Endothelial cell of umbilical vein (primary cell): ENCODE measurements at regions not wholly inside any gene's neighbourhood (a gene's known extent, or its start where the extent isn't known, plus 50 kb on each side); places are given as distances from the start of the nearest gene placed in this dataset.

Experiments used
- BruUV-seq: library from RNA; stranded (reverse); fragments of 400-500 nt; replicated peaks from 2 replicates; lab custom pipeline; 2021; lab: Mats Ljungman, UMichigan
- CTCF ChIA-PET: fragments of 300-600, 350-600 bp; sonication (Branson Sonifier 250); formaldehyde crosslinking; loops from one replicate; lab custom pipeline; 2021; ENCODE audit warnings: antibody characterized with exemption, inconsistent platforms; lab: Charles Lee
- POLR2A ChIA-PET: fragments of 300-600, 350-600 bp; sonication (Branson Sonifier 250); formaldehyde crosslinking; loops from one replicate; lab custom pipeline; 2021; ENCODE audit warnings: antibody characterized with exemption, inconsistent platforms; lab: Charles Lee
- DNase-seq: peaks from one replicate; pipeline ENCODE4 v3.0.0-alpha.2; 2011; ENCODE audit warnings: low read depth, low spot score
- FAIRE-seq: peaks from 2 replicates; lab custom pipeline; 2011; peaks lifted over from hg19 to GRCh38; lab: Jason Lieb, UNC
- H2AFZ ChIP-seq: 2 replicates; pipeline ENCODE4 v1.6.0; 2012; ENCODE audit warnings: low read depth, low read length, control low read depth, inconsistent platforms
- H3K27ac ChIP-seq: 2 replicates; pipeline ENCODE4 v1.5.1; 2011; ENCODE audit warnings: low read depth, mild to moderate bottlenecking, control low read depth, low read length, moderate library complexity; ENCODE audit not compliant: insufficient read depth
- H3K27me3 ChIP-seq, 2 experiments: 2 replicates each; pipeline versions ENCODE4 v1.6.0 to v1.6.1; 2011; ENCODE audit warnings: low read length in 2 of 2, mixed read lengths in 1 of 2; ENCODE audit not compliant: control insufficient read depth in 2 of 2, insufficient read depth in 2 of 2
- H3K36me3 ChIP-seq, 2 experiments: 2 replicates in 1 of 2; 3 replicates in 1 of 2; pipeline ENCODE4 v1.5.1; 2011; ENCODE audit warnings: low read length in 2 of 2, mild to moderate bottlenecking in 1 of 2, moderate library complexity in 1 of 2; ENCODE audit not compliant: control insufficient read depth in 2 of 2, insufficient read depth in 2 of 2; ENCODE audit errors: extremely low read depth in 1 of 2
- H3K4me1 ChIP-seq: 3 replicates; pipeline ENCODE4 v1.5.1; 2011; ENCODE audit warnings: mild to moderate bottlenecking, low read length; ENCODE audit not compliant: control insufficient read depth, insufficient read depth; ENCODE audit errors: extremely low read depth
- H3K4me2 ChIP-seq: 2 replicates; pipeline ENCODE4 v1.6.1; 2011; ENCODE audit warnings: low read length, control low read depth, mixed read lengths; ENCODE audit not compliant: insufficient read depth
- H3K4me3 ChIP-seq, 3 experiments: fragments of 200-600 bp in 1 of 3; sonication (generic), shearing (Covaris generic) in 1 of 3; replicated peaks in 1 of 3; 2 replicates each; pipeline ENCODE4 v1.5.1; 2011 to 2016; ENCODE audit warnings: control low read depth in 3 of 3, low read length in 3 of 3, mild to moderate bottlenecking in 2 of 3, inconsistent platforms in 1 of 3, low read depth in 1 of 3, moderate library complexity in 1 of 3; ENCODE audit not compliant: insufficient read depth in 1 of 3
- H3K79me2 ChIP-seq: 2 replicates; pipeline ENCODE4 v1.6.0; 2012; ENCODE audit warnings: low read length, inconsistent platforms; ENCODE audit not compliant: control insufficient read depth, insufficient read depth
- H3K9ac ChIP-seq: replicated peaks from 2 replicates; pipeline ENCODE3; 2011; ENCODE audit warnings: low read length, control low read depth; ENCODE audit not compliant: insufficient read depth; ENCODE audit errors: extremely low read depth
- H3K9me1 ChIP-seq: replicated peaks from 3 replicates; pipeline ENCODE4 v1.6.0; 2011; ENCODE audit warnings: mild to moderate bottlenecking, low read length; ENCODE audit not compliant: control insufficient read depth, insufficient read depth; ENCODE audit errors: extremely low read depth
- H3K9me3 ChIP-seq: replicated peaks from 2 replicates; pipeline ENCODE4 v1.5.1; 2012; ENCODE audit warnings: low read length, inconsistent platforms; ENCODE audit not compliant: control insufficient read depth, insufficient read depth
- H4K20me1 ChIP-seq: replicated peaks from 2 replicates; pipeline ENCODE3; 2011; ENCODE audit warnings: mild to moderate bottlenecking, low read length; ENCODE audit not compliant: control insufficient read depth, insufficient read depth; ENCODE audit errors: extremely low read depth
- CTCF ChIP-seq, 2 donors: IDR thresholded peaks; 1 replicate in 1 of 2; 2 replicates in 1 of 2; pipeline ENCODE4 v1.5.1; 2011; ENCODE audit warnings: low read length in 2 of 2, mild to moderate bottlenecking in 2 of 2, moderate library complexity in 2 of 2, control low read depth in 1 of 2, inconsistent platforms in 1 of 2, low read depth in 1 of 2; ENCODE audit not compliant: insufficient read depth in 1 of 2; ENCODE audit errors: extremely low read depth in 1 of 2
- EZH2 ChIP-seq: IDR thresholded peaks from 2 replicates; pipeline ENCODE4 v1.6.1; 2012; ENCODE audit warnings: borderline replicate concordance, low read depth, mild to moderate bottlenecking, moderate library complexity, low read length, inconsistent platforms; ENCODE audit not compliant: severe bottlenecking
- FOS ChIP-seq: IDR thresholded peaks from 2 replicates; pipeline ENCODE4 v1.6.1; 2011; ENCODE audit warnings: mild to moderate bottlenecking, low read length, moderate library complexity, borderline replicate concordance; ENCODE audit not compliant: insufficient read depth
- GATA2 ChIP-seq: IDR thresholded peaks from 2 replicates; pipeline ENCODE4 v1.7.0; 2011; ENCODE audit warnings: low read depth, mild to moderate bottlenecking, moderate library complexity, mixed read lengths, low read length; ENCODE audit not compliant: insufficient read length, insufficient read depth
- JUN ChIP-seq: IDR thresholded peaks from 2 replicates; pipeline ENCODE4 v1.6.1; 2011; ENCODE audit warnings: borderline replicate concordance, low read depth; ENCODE audit not compliant: insufficient read length, insufficient read depth
- MAX ChIP-seq: IDR thresholded peaks from 2 replicates; pipeline ENCODE4 v1.6.1; 2011; ENCODE audit not compliant: insufficient read depth, insufficient read length
- MYC ChIP-seq: IDR thresholded peaks from one replicate; pipeline ENCODE4 v1.6.1; 2011; ENCODE audit warnings: mild to moderate bottlenecking, low read depth, low read length
- POLR2A ChIP-seq: IDR thresholded peaks from 2 replicates; pipeline ENCODE4 v1.6.1; 2012; ENCODE audit warnings: low read depth, mild to moderate bottlenecking, control low read depth, low read length
- POLR2AphosphoS5 ChIP-seq: IDR thresholded peaks from 2 replicates; pipeline ENCODE4 v1.6.1; 2012; ENCODE audit warnings: low read depth, mild to moderate bottlenecking, control low read depth, low read length, moderate library complexity; ENCODE audit not compliant: insufficient read depth
- dilution Hi-C: fragments of 300-500 bp; cut with MboI; formaldehyde crosslinking; loops from one replicate; pipeline ENCODE4 v1.15.0; 2019; ENCODE audit warnings: low sequenced_read_pairs; ENCODE audit not compliant: extremely low pct_ligation_motif_present
- intact Hi-C: fragments of 100-400 bp; cut with micrococcal nuclease; formaldehyde crosslinking; loops from one replicate; pipeline ENCODE4 v1.10.0; 2022

GRCh38 chrX:31006027-31006426 lies 65.8 kb downstream of the FTHL17 start:
- ChIA-PET CTCF (no interaction called here), POLR2A (no interaction called here)
- Histone ChIP-seq H3K36me3 (no peaks in the 10 kb centered on the region), H3K27me3 (no peaks in the 10 kb centered on the region), H3K9ac (no peak overlapping the region), H3K27ac (no peak overlapping the region), H3K9me3 (no peaks in the 10 kb centered on the region), H3K4me2 (no peak overlapping the region), H3K79me2 (no peaks in the 10 kb centered on the region), H3K4me1 (no peaks in the 10 kb centered on the region), H3K9me1 (no peaks in the 10 kb centered on the region), H2AFZ (no peak overlapping the region), H3K4me3 (no peak overlapping the region), H4K20me1 (no peaks in the 10 kb centered on the region)
- intact Hi-C loops (no loop called here), dilution Hi-C loops (no loop called here)
- FAIRE-seq (no peak), DNase-seq (no peak)
- TF ChIP-seq FOS = no peak
- no peak for TF ChIP-seq POLR2A
- no peak for TF ChIP-seq MYC
- TF ChIP-seq MAX = no peak
- TF ChIP-seq CTCF (IDR thresholded peaks at IDR 0.05; ENCODE audit: extremely low read depth in 1 of 2, insufficient read depth in 1 of 2, low read depth in 1 of 2, low read length in 2 of 2) = no peak
- TF ChIP-seq GATA2 = no peak
- TF ChIP-seq JUN = no peak
- BruUV-seq = no TSS peak

GRCh38 chrX:30997411-30997810 lies 74.4 kb downstream of the FTHL17 start:
- TF ChIP-seq POLR2AphosphoS5 (no peak), CTCF (IDR thresholded peaks at IDR 0.05; ENCODE audit: extremely low read depth in 1 of 2, insufficient read depth in 1 of 2, low read depth in 1 of 2, low read length in 2 of 2) (no peak), FOS (no peak), JUN (no peak), GATA2 (no peak), MAX (no peak), EZH2 (no peak), MYC (no peak), POLR2A (no peak)
- dilution Hi-C loops = no loop called here
- H3K27ac ChIP-seq = no peak overlapping the region
- H3K79me2 ChIP-seq = no peaks in the 10 kb centered on the region
- no TSS peak for BruUV-seq
- no peaks in the 10 kb centered on the region for H3K4me1 ChIP-seq
- no peaks in the 10 kb centered on the region for H4K20me1 ChIP-seq
- no peak overlapping the region for H3K4me3 ChIP-seq
- no peak overlapping the region for H3K4me2 ChIP-seq
- intact Hi-C loops = no loop called here
- ChIA-PET CTCF (interaction anchor here (1.7 kb wide), 1 partner anchor 19 kb away, joined by 5 read pairs; no protein-coding TSS in a partner anchor), POLR2A (no interaction called here)
- FAIRE-seq (no peak), DNase-seq (no peak)
- no peak overlapping the region for H2AFZ ChIP-seq
- H3K36me3 ChIP-seq = no peaks in the 10 kb centered on the region
- no peak overlapping the region for H3K9ac ChIP-seq
- no peaks in the 10 kb centered on the region for H3K9me1 ChIP-seq
- no peaks in the 10 kb centered on the region for H3K27me3 ChIP-seq
- H3K9me3 ChIP-seq = no peaks in the 10 kb centered on the region
